Vagina (tissue), 2 donors: ENCODE measurements at regions not wholly inside any gene's neighbourhood (a gene's known extent, or its start where the extent isn't known, plus 50 kb on each side); places are given as distances from the start of the nearest gene placed in this dataset.

Source experiments
- POLR2AphosphoS5 ChIP-seq, 2 donors: sonication (generic); formaldehyde crosslinking; IDR thresholded peaks; one replicate each; pipeline ENCODE4 v1.9.0; 2017; ENCODE audit warnings: antibody characterized with exemption in 2 of 2, mild to moderate bottlenecking in 2 of 2, low read depth in 1 of 2; ENCODE audit not compliant: insufficient read depth in 1 of 2
- TF ChIP-seq, protein P1 (sequence below), 3 experiments: fragments of 450-650 bp in 2 of 3; fragments of 200-600 bp in 1 of 3; sonication (generic) in 1 of 3; IDR thresholded peaks; one replicate each; pipeline ENCODE4 v1.5.1; 2017 to 2019; ENCODE audit warnings: antibody characterized with exemption in 3 of 3, mild to moderate bottlenecking in 2 of 3, moderate library complexity in 2 of 3

DNA sequence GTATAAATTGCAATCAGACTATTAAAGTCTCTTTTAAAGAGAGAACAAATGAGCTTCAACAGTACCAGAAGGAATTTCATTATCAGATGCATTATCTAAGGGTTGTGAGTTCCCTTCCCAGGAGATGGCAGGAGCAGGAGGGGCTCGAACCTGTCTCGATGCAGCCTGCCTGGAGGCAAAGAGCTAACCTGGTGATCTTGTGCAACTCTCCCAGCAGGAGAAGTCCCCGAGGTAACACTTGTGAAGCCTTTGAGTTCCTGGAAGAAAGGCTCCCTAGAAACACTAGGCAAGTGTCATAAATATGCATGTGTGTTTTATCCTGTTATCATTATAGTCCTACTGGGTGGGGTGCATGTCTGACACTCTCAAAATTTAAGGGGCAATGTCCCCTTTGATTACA, 232.2 kb upstream of the ARID1B start:
- TF ChIP-seq POLR2AphosphoS5 (IDR thresholded peaks at IDR 0.05; ENCODE audit: insufficient read depth in 1 of 2, low read depth in 1 of 2): no peak
- TF ChIP-seq, protein P1, sequence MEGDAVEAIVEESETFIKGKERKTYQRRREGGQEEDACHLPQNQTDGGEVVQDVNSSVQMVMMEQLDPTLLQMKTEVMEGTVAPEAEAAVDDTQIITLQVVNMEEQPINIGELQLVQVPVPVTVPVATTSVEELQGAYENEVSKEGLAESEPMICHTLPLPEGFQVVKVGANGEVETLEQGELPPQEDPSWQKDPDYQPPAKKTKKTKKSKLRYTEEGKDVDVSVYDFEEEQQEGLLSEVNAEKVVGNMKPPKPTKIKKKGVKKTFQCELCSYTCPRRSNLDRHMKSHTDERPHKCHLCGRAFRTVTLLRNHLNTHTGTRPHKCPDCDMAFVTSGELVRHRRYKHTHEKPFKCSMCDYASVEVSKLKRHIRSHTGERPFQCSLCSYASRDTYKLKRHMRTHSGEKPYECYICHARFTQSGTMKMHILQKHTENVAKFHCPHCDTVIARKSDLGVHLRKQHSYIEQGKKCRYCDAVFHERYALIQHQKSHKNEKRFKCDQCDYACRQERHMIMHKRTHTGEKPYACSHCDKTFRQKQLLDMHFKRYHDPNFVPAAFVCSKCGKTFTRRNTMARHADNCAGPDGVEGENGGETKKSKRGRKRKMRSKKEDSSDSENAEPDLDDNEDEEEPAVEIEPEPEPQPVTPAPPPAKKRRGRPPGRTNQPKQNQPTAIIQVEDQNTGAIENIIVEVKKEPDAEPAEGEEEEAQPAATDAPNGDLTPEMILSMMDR (IDR thresholded peaks at IDR 0.05): no peak
